ENCODE measurements at regions not wholly inside any gene's neighbourhood (a gene's known extent, or its start where the extent isn't known, plus 50 kb on each side); places are given as distances from the start of the nearest gene placed in this dataset.

DNA sequence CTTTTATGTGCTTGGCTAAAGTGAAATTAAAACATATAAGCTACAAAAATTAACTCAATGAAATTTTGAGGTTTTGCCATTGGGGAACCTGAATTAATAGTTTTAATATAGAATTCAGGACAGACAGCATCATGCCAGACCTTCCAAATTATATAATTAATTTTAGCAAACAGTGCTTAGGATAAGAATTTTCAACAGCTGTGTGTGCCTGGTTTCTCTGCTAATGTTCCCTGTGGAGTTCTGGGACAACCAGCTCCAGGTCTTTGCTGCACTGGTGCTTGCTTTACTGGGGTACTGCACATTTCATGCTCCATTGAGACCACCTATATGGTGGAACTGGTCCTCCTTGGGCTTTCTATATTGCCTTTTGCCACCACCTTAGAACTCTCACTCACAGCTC, 199.5 kb downstream of the NDFIP2 start:
- DNase-seq = no peak

DNA sequence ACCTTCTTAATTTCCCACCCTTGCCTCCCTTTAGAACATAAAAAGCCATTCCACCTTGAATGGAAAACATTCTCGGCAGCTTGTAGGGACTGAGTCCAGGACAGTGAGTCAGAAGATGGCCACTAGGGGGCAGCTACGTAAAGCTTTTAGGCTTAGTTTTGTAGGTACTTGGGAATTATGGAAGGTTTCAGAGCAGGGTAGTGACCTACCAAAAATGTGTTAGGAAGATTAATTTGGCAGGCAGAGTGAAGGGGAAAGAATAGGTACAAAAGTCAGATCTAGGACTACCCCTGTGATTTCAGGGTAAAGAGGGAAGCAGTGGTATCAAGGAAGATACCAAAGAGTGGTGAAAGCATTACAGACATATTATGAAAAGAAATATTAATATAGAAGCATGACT, 198.4 kb downstream of the NDFIP2 start:
- DNase-seq = no peak

- no peak for DNase-seq
Observed at GRCh38 chr13:79678100-79678499, 197.1 kb downstream of the NDFIP2 start.

GRCh38 chr13:79675931-79676660, 195.1 kb downstream of the NDFIP2 start:
- DNase-seq = no peak

- no peak for DNase-seq
Observed at GRCh38 chr13:79674765-79675515, 194.0 kb downstream of the NDFIP2 start.

GRCh38 chr13:79673993-79674377, 193.0 kb downstream of the NDFIP2 start:
- DNase-seq = no peak

- DNase-seq = no peak
Observed at GRCh38 chr13:79673310-79673992, 192.5 kb downstream of the NDFIP2 start.

DNA sequence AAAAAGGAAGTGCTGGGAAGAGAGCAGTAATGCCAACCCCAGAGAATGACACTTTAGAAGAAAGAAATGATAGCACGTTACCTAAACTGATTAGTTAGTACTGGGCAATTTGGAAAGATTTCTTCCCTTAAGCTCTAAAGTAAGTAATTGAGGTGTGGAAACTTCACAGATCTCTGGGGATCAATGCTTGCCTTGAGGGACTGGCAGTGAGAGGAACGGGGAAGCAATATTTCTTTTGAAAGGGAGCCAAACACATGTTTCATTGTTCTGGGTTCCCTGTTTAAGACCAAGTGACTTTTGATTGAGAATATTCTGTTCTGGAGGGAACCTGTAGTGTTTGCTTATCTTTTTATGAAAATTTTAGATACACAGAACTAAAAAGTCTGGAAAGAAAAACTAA, 190.5 kb downstream of the NDFIP2 start:
- no peak for DNase-seq

DNA sequence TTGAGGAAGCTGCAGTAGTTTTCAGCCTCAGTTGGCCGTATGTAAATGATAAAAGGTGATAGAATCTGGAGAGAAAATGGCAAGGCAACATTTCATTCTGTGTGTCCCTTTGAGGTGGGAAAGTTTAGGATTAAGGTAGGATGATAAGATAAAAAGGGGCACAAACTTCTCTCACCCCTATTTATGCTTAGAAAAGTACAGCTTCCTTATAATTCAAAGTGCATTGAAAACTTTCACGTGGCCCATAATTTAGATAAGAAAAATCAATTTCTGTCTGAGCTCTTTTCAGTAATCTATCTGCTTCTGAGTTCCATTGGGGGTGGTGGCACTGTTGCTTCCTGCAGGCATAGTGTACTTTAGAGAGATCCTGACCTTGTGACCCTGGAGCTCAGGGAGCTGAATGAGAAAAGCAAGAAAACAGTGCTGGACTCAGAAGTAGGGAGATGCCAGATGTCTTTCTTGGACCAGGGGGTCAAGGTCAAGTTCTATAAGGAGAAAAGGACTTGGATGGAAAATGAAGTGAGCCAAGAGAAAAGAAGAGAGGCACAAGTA, 187.3 kb downstream of the NDFIP2 start:
- DNase-seq = no peak

GRCh38 chr13:79667771-79668170, 186.8 kb downstream of the NDFIP2 start:
- DNase-seq = no peak

DNA sequence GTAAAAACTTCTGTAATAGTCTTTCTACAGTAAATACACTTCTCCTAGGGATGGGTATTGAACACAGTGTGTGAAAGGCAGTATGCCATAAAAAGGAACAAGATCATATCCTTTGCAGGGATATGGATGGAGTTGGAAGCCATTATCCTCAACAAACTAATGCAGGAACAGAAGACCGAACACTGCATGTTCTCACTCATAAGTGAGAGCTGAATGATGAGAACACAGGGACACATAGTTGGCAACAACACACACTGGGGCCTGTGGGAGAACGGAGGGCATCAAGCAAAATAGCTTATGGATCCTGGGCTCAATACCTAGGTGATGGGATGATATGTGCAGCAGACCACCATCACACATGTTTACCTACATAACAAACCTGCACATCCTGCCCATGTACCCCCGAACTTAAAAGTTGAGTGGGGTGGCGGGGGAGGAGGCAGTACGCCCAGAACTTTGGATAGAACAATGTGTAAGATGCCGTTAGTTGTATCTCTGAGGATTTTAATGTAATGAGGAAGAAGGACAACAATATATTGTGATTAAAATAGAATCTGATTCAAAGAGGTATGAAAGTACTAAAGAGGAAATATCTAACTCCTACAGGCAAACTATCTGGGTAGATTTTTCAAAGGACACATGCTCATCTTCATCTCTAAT, 183.2 kb downstream of the NDFIP2 start:
- DNase-seq = no peak

DNA sequence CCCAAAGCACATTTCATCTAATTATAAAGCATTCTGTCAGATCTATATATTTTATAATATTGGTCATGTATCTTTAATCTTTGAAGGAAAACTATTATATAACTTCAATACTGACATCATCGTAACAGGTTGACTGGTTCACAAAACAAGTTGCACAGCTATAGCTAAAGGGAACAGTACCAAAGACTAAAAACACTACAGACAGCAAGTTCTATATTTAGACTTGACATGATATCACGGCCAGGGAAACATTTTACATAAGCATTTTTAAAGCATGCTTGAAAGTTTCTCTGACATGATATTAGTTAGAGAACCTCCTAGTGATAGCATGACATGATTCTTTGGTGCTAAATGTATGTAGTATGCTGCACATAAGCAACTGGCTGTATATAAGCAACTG, 182.5 kb downstream of the NDFIP2 start:
- DNase-seq = no peak

GRCh38 chr13:79662882-79663281, 181.9 kb downstream of the NDFIP2 start:
- DNase-seq = no peak

- no peak for DNase-seq
Observed at GRCh38 chr13:79660361-79660760, 179.4 kb downstream of the NDFIP2 start.

- no peak for DNase-seq
Observed at GRCh38 chr13:79659121-79659521, 178.2 kb downstream of the NDFIP2 start.

- DNase-seq = no peak
Observed at GRCh38 chr13:79658333-79658975, 177.5 kb downstream of the NDFIP2 start.

DNA sequence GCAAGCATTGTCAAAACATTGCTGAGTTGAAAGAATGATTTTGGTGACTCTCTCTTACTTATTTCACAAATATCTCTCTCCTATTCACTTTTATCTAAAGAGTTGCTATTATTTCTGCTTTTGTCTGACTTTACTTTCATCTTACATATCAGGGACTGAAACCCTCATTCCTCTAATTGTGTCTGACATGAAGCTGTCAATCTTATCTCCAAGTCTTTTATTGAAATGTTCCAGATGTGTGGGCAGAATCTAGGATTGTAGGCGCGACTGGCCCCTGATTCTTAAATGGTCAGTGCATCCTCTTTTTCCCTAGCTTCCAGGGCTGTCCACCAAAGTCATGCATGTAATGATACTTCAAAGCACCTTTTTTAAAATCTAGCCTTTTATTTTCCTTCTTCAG, 174.6 kb downstream of the NDFIP2 start:
- DNase-seq = no peak

GRCh38 chr13:79654520-79654919, 173.6 kb downstream of the NDFIP2 start:
- no peak for DNase-seq

- no peak for DNase-seq
Observed at GRCh38 chr13:79650688-79651087, 169.7 kb downstream of the NDFIP2 start.

GRCh38 chr13:79648191-79648590, 167.2 kb downstream of the NDFIP2 start:
- no peak for DNase-seq

DNA sequence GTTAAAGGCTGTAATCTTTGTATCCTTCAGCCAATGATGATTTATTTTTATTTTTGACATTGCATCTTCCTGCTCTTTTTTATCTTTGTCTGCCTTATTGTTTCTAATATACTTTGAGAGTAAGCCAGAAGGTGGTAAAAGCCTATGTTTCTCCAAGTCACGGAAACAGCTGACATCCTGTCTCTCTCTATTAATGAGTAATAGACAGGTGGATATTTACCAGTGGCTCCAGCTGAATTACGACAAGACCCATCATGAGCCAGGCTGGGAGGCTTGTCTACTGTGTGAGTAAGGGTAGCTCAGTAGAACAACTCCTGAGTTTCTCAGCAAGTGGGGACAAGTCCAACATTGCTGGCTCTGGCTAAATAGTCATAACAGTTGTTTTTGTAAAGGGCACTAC, 166.6 kb downstream of the NDFIP2 start:
- DNase-seq = no peak

DNA sequence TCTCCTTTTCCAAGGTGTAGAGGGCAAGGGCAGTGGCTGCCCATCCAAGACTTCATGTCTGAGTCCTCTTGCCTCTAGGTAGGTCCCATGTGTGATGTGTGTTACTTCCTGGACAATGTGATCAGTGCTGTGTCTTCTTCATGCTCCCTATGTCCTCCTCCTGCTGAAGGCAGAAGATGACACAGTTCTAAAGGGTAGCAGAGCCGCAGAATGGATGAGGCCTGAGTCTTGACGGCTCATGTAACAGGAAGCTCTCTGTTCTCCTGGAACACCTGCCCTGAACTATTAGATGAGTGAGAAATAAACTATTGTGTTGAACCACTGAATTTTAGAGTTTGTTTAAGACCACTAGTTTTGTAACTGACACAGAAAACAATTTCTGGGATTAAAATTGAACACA, 165.9 kb downstream of the NDFIP2 start:
- DNase-seq = no peak

DNA sequence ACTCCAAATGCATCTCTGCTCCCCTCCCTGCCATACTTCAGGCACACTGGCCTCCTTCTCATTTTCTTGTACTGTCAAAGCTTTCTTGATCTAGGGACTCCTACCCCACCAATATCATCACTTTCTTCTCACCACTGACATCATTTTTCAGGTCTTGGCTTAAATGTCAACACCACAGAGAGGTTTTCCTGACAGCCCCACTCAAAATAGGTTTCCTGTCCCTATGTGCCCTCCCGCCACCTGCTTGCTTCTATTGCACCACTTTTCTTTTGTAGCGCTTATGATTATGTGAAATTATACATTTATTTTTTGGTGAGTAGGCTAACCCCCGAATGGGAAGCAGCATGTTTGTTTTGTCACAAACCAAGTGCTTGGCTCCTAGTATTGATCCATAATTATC, 164.6 kb downstream of the NDFIP2 start:
- no peak for DNase-seq

Data from SIG-M5 (cell line).